ENCODE measurements at regions not wholly inside any gene's neighbourhood (a gene's known extent, or its start where the extent isn't known, plus 50 kb on each side); places are given as distances from the start of the nearest gene placed in this dataset.

GRCh38 chr11:27604416-27604815 is 95.8 kb downstream of the BDNF start:
- DNase-seq = no peak

- no peak for DNase-seq
Measured at GRCh38 chr11:27603376-27603990, 96.8 kb downstream of the BDNF start.

GRCh38 chr11:27600656-27601055 is 94.1 kb upstream of the LIN7C start:
- DNase-seq = no peak

DNA sequence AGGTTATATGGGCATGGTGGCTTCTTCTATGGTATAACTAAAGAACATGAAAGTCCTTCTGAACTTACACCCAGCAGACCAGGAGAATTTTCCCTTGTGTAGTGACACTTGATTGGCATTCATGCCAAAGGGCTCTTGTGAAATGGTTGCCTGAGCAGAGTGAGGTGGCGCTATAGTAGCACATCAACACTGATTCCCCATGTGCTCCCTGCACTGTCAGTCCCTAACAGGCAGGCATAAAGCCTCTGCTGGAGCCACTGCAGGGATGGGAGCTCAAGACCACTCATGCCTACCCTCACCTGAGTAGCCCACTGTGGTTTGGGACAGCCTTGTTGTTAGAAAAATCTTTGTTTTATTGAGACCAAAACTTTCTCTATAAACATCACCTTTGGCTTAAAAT is 92.6 kb upstream of the LIN7C start:
- no peak for DNase-seq

GRCh38 chr11:27596802-27597201 is 90.2 kb upstream of the LIN7C start:
- no peak for DNase-seq

GRCh38 chr11:27596388-27596787 is 89.8 kb upstream of the LIN7C start:
- no peak for DNase-seq

DNA sequence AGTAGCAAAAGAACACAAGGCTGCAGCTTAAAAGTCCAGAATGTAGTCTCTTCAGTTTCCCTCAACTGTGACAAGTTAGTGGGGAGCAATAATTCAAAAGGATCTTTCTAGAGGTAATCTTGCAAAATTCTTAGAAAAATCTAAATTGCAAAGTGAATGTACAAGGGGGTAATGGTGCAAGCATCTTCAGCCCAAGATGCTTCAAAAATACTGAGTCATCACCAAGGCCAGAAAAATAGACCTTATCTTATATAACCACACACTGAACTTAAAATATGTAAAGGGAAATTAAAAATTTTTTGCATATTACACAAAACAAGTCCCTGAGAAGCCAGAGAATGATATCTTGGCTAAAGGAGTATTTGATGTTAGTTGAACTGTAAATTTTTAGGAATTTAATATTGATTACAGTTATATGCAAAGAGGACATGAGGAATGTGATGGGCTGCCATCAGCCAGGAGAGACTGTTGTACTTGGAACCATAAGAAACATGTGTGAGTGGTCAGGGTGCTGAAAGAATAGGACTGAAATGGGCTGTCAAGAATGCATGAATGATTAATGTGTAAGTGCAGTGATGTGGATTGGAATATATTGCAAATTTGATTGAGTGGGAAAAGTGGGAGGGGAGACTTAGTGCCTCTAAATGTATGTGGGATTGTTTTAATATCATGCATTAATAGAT is 85.7 kb upstream of the LIN7C start:
- no peak for DNase-seq

DNA sequence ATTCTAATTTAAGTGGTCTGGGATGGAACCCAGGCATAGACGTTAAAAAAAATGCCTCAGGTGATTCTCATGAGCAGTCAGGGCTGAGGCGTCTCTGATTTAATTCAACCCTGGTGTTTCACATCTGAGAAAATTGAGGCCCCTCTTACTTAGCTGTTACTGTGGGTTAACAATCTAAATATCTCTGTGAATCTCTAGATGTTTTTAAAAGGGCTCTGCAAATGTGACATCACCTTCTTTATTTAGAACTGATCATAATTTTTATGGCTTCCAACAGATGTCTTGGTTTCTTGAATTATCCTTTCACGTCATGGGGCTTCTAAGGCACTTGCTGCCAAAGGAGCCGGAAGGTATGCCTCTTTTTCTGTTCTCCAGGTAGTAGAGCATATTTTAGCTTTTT is 76.1 kb upstream of the LIN7C start:
- DNase-seq = no peak

DNA sequence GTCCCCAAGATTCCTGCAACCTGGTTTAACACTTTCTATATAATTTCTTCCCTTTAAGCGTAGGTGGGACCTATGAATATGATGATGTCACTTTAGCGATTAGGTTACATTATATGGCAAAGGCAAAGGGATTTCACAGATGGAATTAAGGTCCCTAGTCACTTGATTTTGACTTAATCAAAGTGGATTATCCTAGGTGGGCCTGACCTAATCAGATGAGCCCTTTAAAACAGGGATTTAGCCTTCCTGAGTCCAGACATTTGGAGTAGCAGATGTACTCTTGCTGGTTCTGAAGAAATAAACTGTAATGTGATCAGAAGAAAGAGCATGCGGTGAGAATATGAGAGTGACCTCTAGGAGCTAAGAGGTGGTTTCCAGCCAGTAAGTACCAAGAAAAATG is 67.8 kb upstream of the LIN7C start:
- no peak for DNase-seq

- DNase-seq = no peak
Measured at GRCh38 chr11:27573024-27573423, 66.5 kb upstream of the LIN7C start.

DNA sequence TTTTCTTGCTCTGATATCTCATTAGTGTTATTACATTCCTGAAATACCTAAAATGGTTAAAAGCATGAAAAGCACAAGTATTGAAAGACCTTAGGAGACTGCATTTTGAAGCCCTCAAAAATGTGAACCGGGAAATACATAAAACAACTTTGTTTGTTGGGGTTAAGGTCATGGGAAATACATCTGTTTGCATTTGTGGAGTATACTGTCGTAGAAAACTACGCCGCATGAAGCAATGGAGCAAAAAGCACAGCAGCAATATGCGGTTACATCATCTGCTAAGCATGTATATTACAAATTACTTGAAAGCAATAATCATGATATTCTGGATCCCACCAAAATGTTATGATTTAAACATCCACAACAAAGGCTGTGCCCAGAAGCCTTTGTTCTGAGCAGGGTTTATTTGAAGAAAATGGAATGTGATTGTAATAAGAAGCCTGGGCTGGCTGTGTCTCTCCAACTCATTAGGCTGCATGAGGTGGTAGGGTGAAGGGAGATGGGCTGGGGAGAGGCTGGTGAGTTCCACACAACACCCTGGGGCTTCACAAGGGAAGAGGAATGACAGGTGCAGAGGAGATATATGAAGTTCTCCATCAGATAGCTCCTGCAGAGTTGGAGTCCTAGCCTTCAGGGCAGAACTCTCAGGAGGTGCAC is 64.7 kb upstream of the LIN7C start:
- DNase-seq = peak; percentile 58

DNA sequence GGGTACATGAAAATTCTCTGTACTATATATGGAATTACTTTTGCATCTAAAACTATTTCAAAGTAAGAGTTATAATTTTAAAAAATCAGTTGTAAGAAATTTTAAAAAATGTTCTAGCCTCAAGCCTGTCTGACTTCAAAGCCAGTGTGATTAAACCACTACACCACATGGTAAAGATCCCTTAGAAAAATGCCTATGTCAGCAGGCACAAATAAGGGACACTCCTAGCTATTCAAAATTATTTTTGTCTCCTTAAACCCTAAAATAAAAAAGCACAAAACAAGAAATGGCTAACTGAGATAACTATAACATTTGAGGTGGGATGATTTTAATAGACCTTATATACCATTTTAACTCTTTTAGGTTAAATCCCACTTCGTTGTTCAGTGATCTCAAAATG is 64.0 kb upstream of the LIN7C start:
- DNase-seq = no peak

GRCh38 chr11:27563641-27564040 is 57.1 kb upstream of the LIN7C start:
- no peak for DNase-seq

DNA sequence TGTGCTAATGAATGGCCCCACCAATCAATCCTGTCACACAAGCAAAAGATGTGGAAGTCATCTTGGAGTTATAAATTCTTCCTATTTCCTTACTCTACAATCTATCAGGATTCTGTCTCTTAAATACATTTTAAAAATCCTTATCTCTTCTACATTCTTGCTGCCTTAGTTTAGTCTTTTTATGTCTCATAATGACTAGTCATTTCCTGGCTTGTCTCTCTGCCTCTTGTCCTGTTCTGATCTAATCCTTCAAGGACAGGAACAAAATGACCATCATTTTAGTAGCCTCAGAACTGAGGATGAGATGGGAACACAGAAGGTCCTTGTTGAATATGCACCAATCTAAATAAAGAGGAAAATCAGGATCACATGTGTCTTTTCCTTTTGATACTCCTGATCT is 56.6 kb upstream of the LIN7C start:
- DNase-seq = peak; percentile 83

GRCh38 chr11:27558401-27558800 is 51.8 kb upstream of the LIN7C start:
- DNase-seq = peak; percentile 15

DNA sequence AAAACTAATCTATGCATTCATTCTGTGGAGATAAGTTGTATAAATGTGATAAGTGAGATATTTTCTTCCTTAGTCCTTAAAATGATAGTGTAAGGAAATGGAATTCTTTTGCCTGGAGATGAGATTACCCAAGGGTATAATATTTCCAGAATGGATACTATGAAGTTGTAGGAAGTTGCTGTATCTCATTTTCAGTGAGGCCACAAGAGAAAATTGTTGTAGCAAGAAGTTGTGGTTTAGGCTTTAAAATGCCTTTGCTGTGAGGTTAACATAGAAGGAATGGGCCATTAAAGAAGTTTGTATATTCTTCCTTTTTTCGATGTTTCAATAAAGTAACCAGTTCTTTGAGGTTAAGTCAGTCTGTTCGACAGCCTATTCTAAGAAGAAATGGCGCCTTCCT is 50.7 kb upstream of the LIN7C start:
- DNase-seq = peak; percentile 53

Measured in fibroblast of skin of back (primary cell).